Tibial artery (tissue), 4 donors: ENCODE measurements at regions not wholly inside any gene's neighbourhood (a gene's known extent, or its start where the extent isn't known, plus 50 kb on each side); places are given as distances from the start of the nearest gene placed in this dataset.

Experiments used
- DNase-seq, 2 donors: peaks; one replicate each; pipeline ENCODE4 v3.0.0-alpha.2; 2019
- H3K27ac ChIP-seq, 2 donors: fragments of 200-600 bp; sonication (generic) in 1 of 2; 1 replicate in 1 of 2; 2 replicates in 1 of 2; pipeline ENCODE4 v1.5.1; 2018 to 2019; ENCODE audit warnings: mild to moderate bottlenecking in 1 of 2
- H3K27me3 ChIP-seq, 2 donors: fragments of 200-600 bp; sonication (generic) in 1 of 2; one replicate each; pipeline versions ENCODE4 v1.5.1 to v1.6.0; 2016 to 2019
- H3K36me3 ChIP-seq, 3 donors: fragments of 200-600 bp; sonication (generic) in 2 of 3; one replicate each; pipeline ENCODE4 v1.5.1; 2016 to 2019; ENCODE audit warnings: mild to moderate bottlenecking in 2 of 3
- H3K4me1 ChIP-seq, 4 donors: fragments of 200-600 bp; sonication (generic) in 2 of 4; 1 replicate in 3 of 4; 2 replicates in 1 of 4; pipeline ENCODE4 v1.5.1; 2016 to 2019
- H3K4me3 ChIP-seq, 2 donors: fragments of 200-600 bp; sonication (generic) in 1 of 2; 1 replicate in 1 of 2; 2 replicates in 1 of 2; pipeline ENCODE4 v1.5.1; 2018 to 2019; ENCODE audit warnings: mild to moderate bottlenecking in 2 of 2
- H3K9me3 ChIP-seq, 3 donors: fragments of 200-600 bp; sonication (generic) in 1 of 3; one replicate each; pipeline ENCODE4 v1.5.1; 2016 to 2019
- intact Hi-C: fragments of 100-400 bp; cut with DNase I; formaldehyde crosslinking; loops from one replicate; pipeline ENCODE4 v1.15.0; 2023; ENCODE audit warnings: low total_unique reads
- TF ChIP-seq, protein P1 (sequence below), 2 experiments: fragments of 200-600 bp in 1 of 2; fragments of 450-650 bp in 1 of 2; IDR thresholded peaks; one replicate each; pipeline ENCODE4 v1.5.1; 2017 to 2019; ENCODE audit warnings: antibody characterized with exemption in 2 of 2, mild to moderate bottlenecking in 1 of 2, moderate library complexity in 1 of 2

DNA sequence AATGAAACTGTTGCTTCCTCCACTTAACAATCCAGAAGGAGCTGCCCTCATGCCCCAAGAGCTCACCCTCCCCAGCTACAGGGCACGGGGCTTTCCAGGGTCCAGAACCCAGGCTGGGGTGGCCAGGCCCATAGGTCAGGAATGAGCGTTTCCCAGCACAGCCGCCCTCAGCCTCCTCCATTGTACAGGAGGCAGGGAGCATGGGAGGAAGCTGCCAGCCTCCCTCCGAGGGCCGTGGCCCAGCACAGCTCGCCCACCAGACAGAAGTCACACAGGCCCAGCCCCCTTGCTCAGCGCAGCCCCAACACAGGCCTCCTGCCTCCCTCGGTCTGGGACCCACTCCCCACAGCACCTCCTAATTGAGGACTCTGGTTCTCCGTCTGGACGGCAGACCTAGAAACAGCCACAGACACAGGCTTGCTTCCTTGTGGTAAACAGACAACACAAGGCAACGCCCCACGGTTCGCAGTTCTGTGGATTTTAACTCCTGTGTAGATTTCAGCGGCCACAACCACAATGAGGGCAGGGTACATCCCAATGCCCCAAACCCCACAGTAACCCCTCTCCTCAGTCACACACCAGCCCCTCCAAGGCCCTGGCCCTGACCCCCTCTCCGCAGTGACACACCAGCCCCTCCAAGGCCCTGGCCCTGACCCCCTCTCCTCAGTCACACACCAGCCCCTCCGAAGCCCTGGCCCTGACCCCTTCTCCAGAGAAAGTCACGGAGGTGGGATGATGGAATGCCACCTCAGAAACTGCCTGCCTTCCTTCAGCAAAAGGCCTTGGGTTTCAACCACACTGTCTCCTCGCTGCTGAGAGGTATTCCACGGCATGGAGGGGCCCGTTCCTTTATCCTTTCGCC, 173.5 kb downstream of the DLL1 start:
- TF ChIP-seq, protein P1, sequence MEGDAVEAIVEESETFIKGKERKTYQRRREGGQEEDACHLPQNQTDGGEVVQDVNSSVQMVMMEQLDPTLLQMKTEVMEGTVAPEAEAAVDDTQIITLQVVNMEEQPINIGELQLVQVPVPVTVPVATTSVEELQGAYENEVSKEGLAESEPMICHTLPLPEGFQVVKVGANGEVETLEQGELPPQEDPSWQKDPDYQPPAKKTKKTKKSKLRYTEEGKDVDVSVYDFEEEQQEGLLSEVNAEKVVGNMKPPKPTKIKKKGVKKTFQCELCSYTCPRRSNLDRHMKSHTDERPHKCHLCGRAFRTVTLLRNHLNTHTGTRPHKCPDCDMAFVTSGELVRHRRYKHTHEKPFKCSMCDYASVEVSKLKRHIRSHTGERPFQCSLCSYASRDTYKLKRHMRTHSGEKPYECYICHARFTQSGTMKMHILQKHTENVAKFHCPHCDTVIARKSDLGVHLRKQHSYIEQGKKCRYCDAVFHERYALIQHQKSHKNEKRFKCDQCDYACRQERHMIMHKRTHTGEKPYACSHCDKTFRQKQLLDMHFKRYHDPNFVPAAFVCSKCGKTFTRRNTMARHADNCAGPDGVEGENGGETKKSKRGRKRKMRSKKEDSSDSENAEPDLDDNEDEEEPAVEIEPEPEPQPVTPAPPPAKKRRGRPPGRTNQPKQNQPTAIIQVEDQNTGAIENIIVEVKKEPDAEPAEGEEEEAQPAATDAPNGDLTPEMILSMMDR (IDR thresholded peaks at IDR 0.05), result no peak
- no peaks in the 10 kb centered on the region for H3K36me3 ChIP-seq
- H3K9me3 ChIP-seq, result peaks cover 0 to 20% (median 9%) of the 10 kb centered on the region in 3 donors
- H3K27me3 ChIP-seq, result peaks cover 0 to 7% of the 10 kb centered on the region in 2 donors
- peak; percentile 10 to 48 for DNase-seq
- H3K27ac ChIP-seq, result no peak overlapping the region
- H3K4me1 ChIP-seq, result no peaks in the 10 kb centered on the region
- H3K4me3 ChIP-seq, result no peak overlapping the region
- intact Hi-C loops, result no loop called here

DNA sequence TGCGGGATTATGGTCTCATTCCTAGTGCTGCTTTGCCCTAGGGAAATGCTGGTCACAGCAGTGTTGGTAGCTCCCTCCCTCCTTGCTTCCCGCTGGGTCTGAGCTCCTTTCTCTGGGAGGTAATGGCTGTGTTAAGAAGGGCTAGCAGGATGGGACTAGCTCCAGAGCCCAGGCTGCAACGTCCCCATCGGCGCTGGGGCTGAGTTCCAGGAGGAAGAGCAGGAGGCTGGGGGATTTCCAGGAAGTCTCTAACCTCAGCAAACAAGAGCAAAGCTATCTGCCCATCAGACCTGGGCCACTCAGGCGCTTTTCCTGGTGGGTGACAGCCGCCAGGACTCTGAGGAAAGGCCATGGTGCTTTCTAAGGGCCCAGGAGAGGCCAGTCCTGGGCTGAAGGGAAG, 174.2 kb downstream of the DLL1 start:
- no peaks in the 10 kb centered on the region for H3K36me3 ChIP-seq
- no peaks in the 10 kb centered on the region for H3K4me1 ChIP-seq
- peak in 1 of 2 donors; percentile 21 for DNase-seq
- TF ChIP-seq, protein P1 (IDR thresholded peaks at IDR 0.05), result no peak
- H3K9me3 ChIP-seq, result peaks cover 0 to 20% (median 8%) of the 10 kb centered on the region in 3 donors
- no peak overlapping the region for H3K4me3 ChIP-seq
- no peak overlapping the region for H3K27ac ChIP-seq
- H3K27me3 ChIP-seq, result peaks cover 0 to 7% of the 10 kb centered on the region in 2 donors
- intact Hi-C loops, result no loop called here

- no peak overlapping the region for H3K27ac ChIP-seq
- TF ChIP-seq, protein P1 (IDR thresholded peaks at IDR 0.05), result no peak
Observed at GRCh38 chr6:170114956-170115855, 175.7 kb downstream of the DLL1 start.

GRCh38 chr6:170114187-170114945, 176.5 kb downstream of the DLL1 start:
- no peak overlapping the region for H3K27ac ChIP-seq
- no peaks in the 10 kb centered on the region for H3K9me3 ChIP-seq
- DNase-seq, result peak; percentile 7 to 32
- H3K27me3 ChIP-seq, result peaks cover 0 to 7% of the 10 kb centered on the region in 2 donors
- intact Hi-C loops, result no loop called here
- H3K4me1 ChIP-seq, result no peaks in the 10 kb centered on the region
- H3K4me3 ChIP-seq, result no peak overlapping the region
- TF ChIP-seq, protein P1 (IDR thresholded peaks at IDR 0.05), result no peak
- no peaks in the 10 kb centered on the region for H3K36me3 ChIP-seq

More at GRCh38 chr6:170114956-170115855, 175.7 kb downstream of the DLL1 start:
- intact Hi-C loops, result no loop called here
- Histone ChIP-seq H3K4me1 (no peaks in the 10 kb centered on the region), H3K4me3 (no peak overlapping the region), H3K36me3 (no peaks in the 10 kb centered on the region), H3K9me3 (peaks cover 0 to 8% (median 4%) of the 10 kb centered on the region in 3 donors), H3K27me3 (peaks cover 0 to 7% of the 10 kb centered on the region in 2 donors)
- DNase-seq, result peak; percentile 15 to 53

GRCh38 chr6:170113141-170113540, 177.7 kb downstream of the DLL1 start:
- Histone ChIP-seq H3K9me3 (no peaks in the 10 kb centered on the region), H3K27ac (no peak overlapping the region), H3K27me3 (peaks cover 0 to 17% of the 10 kb centered on the region in 2 donors), H3K36me3 (no peaks in the 10 kb centered on the region), H3K4me1 (no peaks in the 10 kb centered on the region), H3K4me3 (no peak overlapping the region)
- intact Hi-C loops, result no loop called here
- TF ChIP-seq, protein P1 (IDR thresholded peaks at IDR 0.05), result no peak
- peak; percentile 5 to 11 for DNase-seq
